ENCODE measurements at regions not wholly inside any gene's neighbourhood (a gene's known extent, or its start where the extent isn't known, plus 50 kb on each side); places are given as distances from the start of the nearest gene placed in this dataset.
"Not testable (repeated sequence)": the region's sequence is repeated elsewhere in the genome, so short reads cannot be mapped to it uniquely, and the experiment has no call there.

DNA sequence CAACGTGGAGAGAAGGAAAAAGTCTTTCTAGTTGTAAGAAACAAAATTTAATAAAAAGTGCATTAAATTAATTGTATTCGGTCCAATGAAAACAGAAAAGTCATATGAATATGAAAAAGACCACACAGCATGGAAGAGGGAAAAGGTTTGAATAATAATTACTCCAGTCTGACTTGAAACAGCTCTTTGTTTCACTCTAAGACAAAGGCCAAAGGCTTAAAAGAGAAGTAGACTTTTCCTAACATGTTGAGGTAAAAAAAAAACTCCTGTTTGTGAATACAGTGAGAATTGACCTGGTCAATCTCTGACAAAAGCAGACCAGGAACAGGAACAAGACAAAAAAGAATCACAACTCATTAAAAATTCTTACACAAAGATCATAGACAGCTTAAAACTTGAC is 429.8 kb downstream of the TOX3 start:
- no peaks in the 10 kb centered on the region for H3K36me3 ChIP-seq (ENCODE audit: control insufficient read depth, insufficient read depth, low read length)
- no peaks in the 10 kb centered on the region for H3K4me1 ChIP-seq (ENCODE audit: control insufficient read depth, insufficient read depth, low read length)
- H3K27me3 ChIP-seq (ENCODE audit: control insufficient read depth, insufficient read depth, low read length), result peaks cover 2% of the 10 kb centered on the region
- no peak for DNase-seq
- H3K9me3 ChIP-seq (replicated peaks; ENCODE audit: control insufficient read depth, low read depth, low read length), result peaks cover 6% of the 10 kb centered on the region
- no peak overlapping the region for H3K4me3 ChIP-seq (ENCODE audit: low read length)
- H3K27ac ChIP-seq (ENCODE audit: low read length), result no peak overlapping the region
- no CpG with 5 or more reads among the region's 2 CpGs for WGBS (ENCODE audit: insufficient coverage)

DNA sequence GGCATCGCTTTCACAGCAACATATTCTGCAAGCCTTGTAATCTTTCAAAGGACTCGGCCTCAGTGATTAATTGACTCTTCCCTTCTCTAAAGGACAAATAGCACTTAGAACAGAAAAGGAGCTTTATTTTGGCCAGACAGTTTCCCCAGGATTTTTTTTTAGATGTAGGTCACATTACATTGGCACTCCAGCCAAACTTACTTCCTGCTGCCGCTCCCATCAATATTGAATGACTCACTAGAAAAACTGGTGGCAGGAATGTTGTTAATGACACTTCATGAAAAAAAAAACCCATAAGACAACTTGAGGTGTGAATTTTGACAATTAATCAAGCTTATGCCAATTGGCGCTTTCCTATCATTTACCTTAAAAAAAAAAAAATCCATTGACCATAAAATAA is 432.6 kb downstream of the TOX3 start:
- H3K4me1 ChIP-seq (ENCODE audit: control insufficient read depth, insufficient read depth, low read length), result no peaks in the 10 kb centered on the region
- H3K36me3 ChIP-seq (ENCODE audit: control insufficient read depth, insufficient read depth, low read length), result no peaks in the 10 kb centered on the region
- H3K27me3 ChIP-seq (ENCODE audit: control insufficient read depth, insufficient read depth, low read length), result peaks cover 2% of the 10 kb centered on the region
- H3K9me3 ChIP-seq (replicated peaks; ENCODE audit: control insufficient read depth, low read depth, low read length), result peaks cover 6% of the 10 kb centered on the region
- DNase-seq, result peak; percentile 37
- no peak overlapping the region for H3K4me3 ChIP-seq (ENCODE audit: low read length)
- no peak overlapping the region for H3K27ac ChIP-seq (ENCODE audit: low read length)
- WGBS (ENCODE audit: insufficient coverage), result no CpG with 5 or more reads among the region's 4 CpGs

DNA sequence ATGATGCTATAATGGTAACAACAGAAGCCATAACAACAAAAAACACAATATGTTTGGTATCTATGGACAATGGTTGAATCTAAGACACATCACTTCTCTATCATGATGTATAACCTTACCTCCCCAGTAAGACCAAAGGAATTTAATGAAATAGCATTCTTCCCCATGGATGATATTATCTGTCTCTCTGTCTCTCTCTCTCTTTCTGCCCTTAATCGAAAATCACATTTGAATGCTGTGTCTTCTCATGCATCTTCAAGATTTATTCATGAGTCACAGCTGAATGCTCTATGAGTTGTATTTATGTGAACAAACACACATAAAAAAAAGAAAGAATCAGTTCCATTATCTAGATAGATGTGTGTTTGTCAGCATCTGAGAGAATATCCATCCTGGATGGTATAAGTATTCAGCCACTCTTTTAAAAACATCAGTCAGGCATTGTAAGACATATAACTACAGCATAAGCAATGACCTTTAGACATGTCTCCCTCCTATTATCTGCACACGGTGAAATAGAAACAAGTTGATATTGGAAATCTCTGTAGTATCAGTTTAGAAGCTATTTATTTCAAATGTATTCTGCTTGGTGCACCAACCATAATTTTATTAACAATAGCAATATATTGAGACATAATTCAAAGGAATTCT is 433.3 kb downstream of the TOX3 start:
- peaks cover under 1% of the 10 kb centered on the region for H3K9me3 ChIP-seq (replicated peaks; ENCODE audit: control insufficient read depth, low read depth, low read length)
- no CpG with 5 or more reads among the region's 2 CpGs for WGBS (ENCODE audit: insufficient coverage)
- H3K4me1 ChIP-seq (ENCODE audit: control insufficient read depth, insufficient read depth, low read length), result no peaks in the 10 kb centered on the region
- no peaks in the 10 kb centered on the region for H3K36me3 ChIP-seq (ENCODE audit: control insufficient read depth, insufficient read depth, low read length)
- H3K4me3 ChIP-seq (ENCODE audit: low read length), result no peak overlapping the region
- no peaks in the 10 kb centered on the region for H3K27me3 ChIP-seq (ENCODE audit: control insufficient read depth, insufficient read depth, low read length)
- no peak for DNase-seq
- H3K27ac ChIP-seq (ENCODE audit: low read length), result no peak overlapping the region

DNA sequence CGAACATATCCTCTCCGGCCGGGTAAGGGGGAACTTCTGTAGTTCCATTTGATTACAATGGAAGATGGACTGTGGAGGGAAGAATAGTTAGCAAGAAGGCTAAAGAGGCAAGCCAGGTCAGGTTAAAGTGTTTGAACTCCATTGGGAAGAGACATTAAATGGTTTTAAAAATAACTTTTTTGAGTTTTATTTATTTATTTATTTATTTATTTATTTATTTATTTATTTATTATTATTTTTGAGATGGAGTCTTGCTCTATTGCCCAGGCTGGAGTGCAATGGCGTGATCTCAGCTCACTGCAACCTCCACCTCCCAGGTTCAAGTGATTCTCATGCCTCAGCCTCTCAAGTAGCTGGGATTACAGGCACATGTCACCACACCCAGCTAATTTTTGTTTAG is 441.9 kb downstream of the TOX3 start:
- H3K36me3 ChIP-seq (ENCODE audit: control insufficient read depth, insufficient read depth, low read length); H3K27me3 ChIP-seq (ENCODE audit: control insufficient read depth, insufficient read depth, low read length); H3K9me3 ChIP-seq (replicated peaks; ENCODE audit: control insufficient read depth, low read depth, low read length); DNase-seq; H3K4me3 ChIP-seq (ENCODE audit: low read length); H3K27ac ChIP-seq (ENCODE audit: low read length); H3K4me1 ChIP-seq (ENCODE audit: control insufficient read depth, insufficient read depth, low read length): not testable (repeated sequence)
- 100% methylated on average over 1 of the region's 4 CpGs for WGBS (ENCODE audit: insufficient coverage)

DNA sequence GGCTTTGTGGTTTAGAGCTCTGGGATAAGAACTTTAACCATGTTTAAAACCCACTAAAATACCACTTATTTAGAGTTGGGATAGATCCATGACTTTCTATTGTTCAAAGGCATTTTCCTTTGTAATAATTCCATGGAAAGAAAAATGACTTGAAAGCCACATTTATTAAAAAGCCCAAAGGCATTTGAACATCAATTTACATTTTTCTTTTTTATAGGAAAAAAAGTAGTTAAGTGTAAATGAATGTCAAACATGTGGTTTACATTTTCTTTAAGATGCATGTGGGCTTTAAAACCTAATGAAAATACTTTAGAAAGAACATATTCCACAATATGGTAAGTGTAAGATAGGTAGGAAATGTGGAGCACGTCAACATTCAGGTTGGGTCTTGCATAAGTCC is 443.2 kb downstream of the TOX3 start:
- no peak for DNase-seq
- H3K36me3 ChIP-seq (ENCODE audit: control insufficient read depth, insufficient read depth, low read length), result no peaks in the 10 kb centered on the region
- H3K4me3 ChIP-seq (ENCODE audit: low read length), result no peak overlapping the region
- no peak overlapping the region for H3K27ac ChIP-seq (ENCODE audit: low read length)
- no peaks in the 10 kb centered on the region for H3K27me3 ChIP-seq (ENCODE audit: control insufficient read depth, insufficient read depth, low read length)
- no CpG with 5 or more reads among the region's 1 CpG for WGBS (ENCODE audit: insufficient coverage)
- H3K9me3 ChIP-seq (replicated peaks; ENCODE audit: control insufficient read depth, low read depth, low read length), result no peaks in the 10 kb centered on the region
- no peaks in the 10 kb centered on the region for H3K4me1 ChIP-seq (ENCODE audit: control insufficient read depth, insufficient read depth, low read length)

DNA sequence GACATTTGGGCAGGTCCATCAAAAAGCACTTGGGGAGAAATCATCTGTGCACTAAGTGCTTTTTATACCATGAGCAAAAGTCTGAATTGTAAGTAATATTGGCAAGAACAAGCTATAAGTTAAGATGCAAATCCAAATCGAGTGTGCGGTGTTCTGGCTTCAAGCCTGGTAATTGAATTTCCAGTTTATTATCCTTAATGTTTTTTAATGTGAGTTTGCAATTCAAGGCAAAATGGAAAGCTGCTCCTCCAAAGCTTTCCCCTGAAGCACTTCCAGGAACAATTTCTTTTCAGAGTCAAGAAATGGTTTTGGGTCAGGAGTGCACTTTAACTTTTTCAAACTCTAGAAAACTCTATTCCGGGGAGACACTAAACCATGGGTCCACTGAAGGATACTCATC is 445.7 kb downstream of the TOX3 start:
- DNase-seq, result peak; percentile 87
- Histone ChIP-seq H3K27ac (ENCODE audit: low read length) (peak overlapping the region; percentile 17), H3K9me3 (replicated peaks; ENCODE audit: control insufficient read depth, low read depth, low read length) (no peaks in the 10 kb centered on the region), H3K4me3 (ENCODE audit: low read length) (no peak overlapping the region), H3K4me1 (ENCODE audit: control insufficient read depth, insufficient read depth, low read length) (no peaks in the 10 kb centered on the region), H3K36me3 (ENCODE audit: control insufficient read depth, insufficient read depth, low read length) (no peaks in the 10 kb centered on the region), H3K27me3 (ENCODE audit: control insufficient read depth, insufficient read depth, low read length) (no peaks in the 10 kb centered on the region)
- WGBS (ENCODE audit: insufficient coverage), result no CpG with 5 or more reads among the region's 3 CpGs

DNA sequence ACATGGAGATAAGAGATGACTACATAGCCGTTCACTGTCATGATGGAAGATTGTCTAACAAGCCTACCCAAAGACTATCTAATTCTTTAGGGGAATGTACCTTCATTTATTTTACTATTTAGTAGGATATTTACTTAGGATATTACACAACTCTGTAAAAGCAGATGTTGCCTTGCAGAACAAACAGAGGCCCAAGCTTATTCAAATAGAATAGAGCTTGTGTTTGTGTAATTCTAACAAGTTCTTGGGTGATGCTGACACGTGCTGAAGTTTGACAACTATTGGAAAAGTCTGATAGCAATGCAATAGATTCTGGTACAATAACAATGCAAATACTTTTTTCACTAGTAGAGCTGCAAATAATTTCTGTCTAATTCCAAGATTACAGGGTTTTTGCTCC is 447.6 kb downstream of the TOX3 start:
- Histone ChIP-seq H3K4me3 (ENCODE audit: low read length) (no peak overlapping the region), H3K27me3 (ENCODE audit: control insufficient read depth, insufficient read depth, low read length) (no peaks in the 10 kb centered on the region), H3K9me3 (replicated peaks; ENCODE audit: control insufficient read depth, low read depth, low read length) (no peaks in the 10 kb centered on the region), H3K4me1 (ENCODE audit: control insufficient read depth, insufficient read depth, low read length) (no peaks in the 10 kb centered on the region), H3K27ac (ENCODE audit: low read length) (no peak overlapping the region), H3K36me3 (ENCODE audit: control insufficient read depth, insufficient read depth, low read length) (no peaks in the 10 kb centered on the region)
- no peak for DNase-seq
- no CpG with 5 or more reads among the region's 2 CpGs for WGBS (ENCODE audit: insufficient coverage)

DNA sequence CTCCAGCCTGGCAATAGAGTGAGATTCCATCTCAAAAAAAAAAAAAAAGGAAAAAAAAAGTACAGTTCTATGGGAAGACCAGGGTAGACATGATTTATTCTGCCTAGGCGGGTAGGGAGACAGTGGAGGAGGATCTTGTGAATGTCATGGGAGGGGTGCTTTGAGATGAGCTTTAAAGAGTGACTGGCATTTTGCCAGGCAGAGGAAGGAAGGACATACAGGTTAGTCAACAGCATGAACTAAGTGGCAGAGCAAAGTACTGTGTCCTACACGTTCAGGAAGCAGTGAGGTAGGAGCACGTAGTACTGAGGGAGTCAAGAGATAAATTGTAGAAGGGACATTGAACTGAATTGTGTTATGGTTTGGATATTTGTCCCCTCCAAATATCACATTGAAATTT is 451.5 kb downstream of the TOX3 start:
- no peak overlapping the region for H3K27ac ChIP-seq (ENCODE audit: low read length)
- H3K27me3 ChIP-seq (ENCODE audit: control insufficient read depth, insufficient read depth, low read length), result no peaks in the 10 kb centered on the region
- 92% methylated on average over 1 of the region's 3 CpGs for WGBS (ENCODE audit: insufficient coverage)
- no peaks in the 10 kb centered on the region for H3K4me1 ChIP-seq (ENCODE audit: control insufficient read depth, insufficient read depth, low read length)
- DNase-seq, result no peak
- no peak overlapping the region for H3K4me3 ChIP-seq (ENCODE audit: low read length)
- H3K9me3 ChIP-seq (replicated peaks; ENCODE audit: control insufficient read depth, low read depth, low read length), result no peaks in the 10 kb centered on the region
- no peaks in the 10 kb centered on the region for H3K36me3 ChIP-seq (ENCODE audit: control insufficient read depth, insufficient read depth, low read length)

DNA sequence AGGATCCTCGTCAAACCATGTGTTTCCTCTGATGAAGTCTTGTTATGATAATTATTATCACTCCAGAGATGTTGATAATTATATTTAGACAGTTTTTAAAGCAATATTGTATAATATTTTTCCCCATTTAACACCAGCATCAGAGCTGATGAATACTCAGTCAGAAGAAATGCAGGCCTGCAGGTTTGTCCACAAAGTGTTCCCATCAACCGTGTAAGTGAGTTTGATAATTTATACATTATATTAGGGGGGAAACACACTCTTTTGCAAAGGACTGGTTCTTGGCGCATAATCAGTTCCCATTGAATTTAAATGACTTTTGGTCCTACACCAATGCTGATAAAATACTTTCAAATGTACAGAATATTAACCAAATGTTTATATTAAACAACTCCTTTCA is 454.8 kb downstream of the TOX3 start:
- no CpG with 5 or more reads among the region's 3 CpGs for WGBS (ENCODE audit: insufficient coverage)
- H3K4me3 ChIP-seq (ENCODE audit: low read length), result no peak overlapping the region
- no peaks in the 10 kb centered on the region for H3K36me3 ChIP-seq (ENCODE audit: control insufficient read depth, insufficient read depth, low read length)
- no peak overlapping the region for H3K27ac ChIP-seq (ENCODE audit: low read length)
- H3K4me1 ChIP-seq (ENCODE audit: control insufficient read depth, insufficient read depth, low read length), result no peaks in the 10 kb centered on the region
- H3K27me3 ChIP-seq (ENCODE audit: control insufficient read depth, insufficient read depth, low read length), result no peaks in the 10 kb centered on the region
- DNase-seq, result no peak
- no peaks in the 10 kb centered on the region for H3K9me3 ChIP-seq (replicated peaks; ENCODE audit: control insufficient read depth, low read depth, low read length)

DNA sequence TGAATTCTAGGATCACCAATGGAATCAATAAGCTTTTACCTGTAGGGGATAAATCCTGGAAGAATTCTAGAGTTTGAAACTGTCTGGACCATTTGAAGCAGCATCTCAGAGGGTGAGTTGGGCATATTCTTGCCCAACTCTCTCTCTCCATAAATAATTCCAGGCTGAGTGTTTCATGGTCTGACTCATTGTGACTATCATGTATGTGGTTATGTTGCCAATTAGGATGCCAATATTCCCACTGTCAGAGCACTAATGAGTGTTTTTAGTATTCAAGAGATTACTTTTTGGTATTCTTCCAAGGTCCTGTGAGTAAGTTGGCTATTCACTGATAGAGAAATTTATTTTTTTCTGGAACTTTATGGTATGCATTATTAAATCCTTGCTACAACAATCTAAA is 456.9 kb downstream of the TOX3 start:
- peak; percentile 49 for DNase-seq
- Histone ChIP-seq H3K4me1 (ENCODE audit: control insufficient read depth, insufficient read depth, low read length) (no peaks in the 10 kb centered on the region), H3K36me3 (ENCODE audit: control insufficient read depth, insufficient read depth, low read length) (no peaks in the 10 kb centered on the region), H3K27ac (ENCODE audit: low read length) (no peak overlapping the region), H3K4me3 (ENCODE audit: low read length) (no peak overlapping the region), H3K27me3 (ENCODE audit: control insufficient read depth, insufficient read depth, low read length) (no peaks in the 10 kb centered on the region), H3K9me3 (replicated peaks; ENCODE audit: control insufficient read depth, low read depth, low read length) (no peaks in the 10 kb centered on the region)

DNA sequence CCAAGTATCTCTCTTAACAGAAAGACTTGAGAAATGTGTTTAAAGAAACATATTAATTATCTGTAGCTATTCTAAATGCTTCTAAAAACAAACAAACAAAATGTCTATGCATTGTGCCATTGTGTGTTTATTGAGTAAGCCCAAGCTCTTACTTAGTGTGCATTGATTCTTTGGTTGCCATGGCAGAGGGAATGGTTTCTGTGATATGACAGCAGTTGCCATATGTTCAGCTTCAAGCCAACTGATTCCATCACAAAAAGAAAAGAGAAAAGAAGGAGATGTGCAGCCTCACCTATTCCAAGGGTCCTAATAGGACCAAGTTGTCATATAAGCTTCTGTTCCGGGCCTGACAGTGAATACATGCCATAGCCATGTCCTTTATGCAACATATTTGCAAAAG is 457.5 kb downstream of the TOX3 start:
- DNase-seq, result no peak
- no peaks in the 10 kb centered on the region for H3K9me3 ChIP-seq (replicated peaks; ENCODE audit: control insufficient read depth, low read depth, low read length)

More for the DNA sequence above, 457.5 kb downstream of the TOX3 start:
- no peaks in the 10 kb centered on the region for H3K27me3 ChIP-seq (ENCODE audit: control insufficient read depth, insufficient read depth, low read length)
- no peak overlapping the region for H3K27ac ChIP-seq (ENCODE audit: low read length)
- H3K4me1 ChIP-seq (ENCODE audit: control insufficient read depth, insufficient read depth, low read length), result no peaks in the 10 kb centered on the region
- H3K4me3 ChIP-seq (ENCODE audit: low read length), result no peak overlapping the region
- H3K36me3 ChIP-seq (ENCODE audit: control insufficient read depth, insufficient read depth, low read length), result no peaks in the 10 kb centered on the region
- WGBS (ENCODE audit: insufficient coverage), result 100% methylated on average over 1 of the region's 1 CpG
